ENCODE measurements at regions not wholly inside any gene's neighbourhood (a gene's known extent, or its start where the extent isn't known, plus 50 kb on each side); places are given as distances from the start of the nearest gene placed in this dataset.

DNA sequence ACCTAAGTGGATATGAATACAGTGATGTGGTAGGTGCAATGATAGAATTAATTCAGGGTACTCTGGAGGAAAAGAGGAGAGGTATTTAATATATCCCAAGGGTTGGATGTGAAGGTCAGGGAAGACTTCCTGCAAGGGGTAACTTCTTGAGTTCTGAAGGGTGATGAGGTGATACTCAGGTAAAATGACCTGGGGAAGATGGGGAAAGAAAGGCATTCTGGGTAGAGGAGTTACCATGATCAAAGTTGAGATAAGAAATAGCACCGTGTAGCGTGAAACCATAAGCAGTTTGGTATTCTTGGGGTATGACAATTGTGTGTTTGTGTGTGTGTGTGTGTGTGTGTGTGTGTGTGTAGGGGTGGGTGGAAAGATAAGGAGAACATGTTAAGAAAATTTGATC is 270.4 kb upstream of the LCORL start:
- H3K4me3 ChIP-seq = no peak overlapping the region
- H3K27ac ChIP-seq = no peak overlapping the region
- H3K36me3 ChIP-seq (ENCODE audit: low read depth) = no peaks in the 10 kb centered on the region
- H3K4me2 ChIP-seq = no peak overlapping the region
- no peaks in the 10 kb centered on the region for H3K9me3 ChIP-seq (ENCODE audit: insufficient read depth, low read depth)
- TF ChIP-seq EZH2 (IDR thresholded peaks at IDR 0.05; ENCODE audit: low read depth) = no peak
- no peak for TF ChIP-seq CTCF (conservative IDR thresholded peaks at IDR 0.05)
- no peak overlapping the region for H2AFZ ChIP-seq
- DNase-seq = no peak
- intact Hi-C loops (cut with micrococcal nuclease; ENCODE audit: unreplicated experiment) = no loop called here
- no peaks in the 10 kb centered on the region; the same call in 1 of the 2 replicates for H3K27me3 ChIP-seq (ENCODE audit: insufficient read depth, low read depth)
- no peaks in the 10 kb centered on the region for H3K9me2 ChIP-seq (ENCODE audit: insufficient read depth)
- no peaks in the 10 kb centered on the region for H4K20me1 ChIP-seq (ENCODE audit: insufficient read depth)
- H3F3A ChIP-seq (ENCODE audit: insufficient read depth, low read depth) = no peaks in the 10 kb centered on the region
- no peaks in the 10 kb centered on the region for H3K79me2 ChIP-seq (ENCODE audit: low read depth)
- no TSS peak for BruUV-seq (replicated peaks)
- no peaks in the 10 kb centered on the region for H3K4me1 ChIP-seq (replicated peaks; ENCODE audit: insufficient read depth)
- POLR2A ChIA-PET (ENCODE audit: unreplicated experiment) = no interaction called here
- CTCF ChIA-PET = no interaction called here

- BruUV-seq (replicated peaks) = no TSS peak
- Histone ChIP-seq H3K4me2 (no peak overlapping the region), H4K20me1 (ENCODE audit: insufficient read depth) (no peaks in the 10 kb centered on the region), H2AFZ (no peak overlapping the region), H3K4me3 (no peak overlapping the region), H3K27ac (no peak overlapping the region), H3K9me3 (ENCODE audit: insufficient read depth, low read depth) (no peaks in the 10 kb centered on the region), H3K36me3 (ENCODE audit: low read depth) (no peaks in the 10 kb centered on the region), H3K79me2 (ENCODE audit: low read depth) (no peaks in the 10 kb centered on the region), H3F3A (ENCODE audit: insufficient read depth, low read depth) (no peaks in the 10 kb centered on the region), H3K27me3 (ENCODE audit: insufficient read depth, low read depth) (no peaks in the 10 kb centered on the region; the same call in 1 of the 2 replicates), H3K9me2 (ENCODE audit: insufficient read depth) (no peaks in the 10 kb centered on the region), H3K4me1 (replicated peaks; ENCODE audit: insufficient read depth) (no peaks in the 10 kb centered on the region)
- POLR2A ChIA-PET (ENCODE audit: unreplicated experiment) = no interaction called here
- TF ChIP-seq EZH2 (IDR thresholded peaks at IDR 0.05; ENCODE audit: low read depth) = no peak
- no peak for TF ChIP-seq CTCF (conservative IDR thresholded peaks at IDR 0.05)
- no peak for DNase-seq
- intact Hi-C loops (cut with micrococcal nuclease; ENCODE audit: unreplicated experiment) = no loop called here
- CTCF ChIA-PET = no interaction called here
These were observed 269.7 kb upstream of the LCORL start for GRCh38 chr4:18291256-18291655.

DNA sequence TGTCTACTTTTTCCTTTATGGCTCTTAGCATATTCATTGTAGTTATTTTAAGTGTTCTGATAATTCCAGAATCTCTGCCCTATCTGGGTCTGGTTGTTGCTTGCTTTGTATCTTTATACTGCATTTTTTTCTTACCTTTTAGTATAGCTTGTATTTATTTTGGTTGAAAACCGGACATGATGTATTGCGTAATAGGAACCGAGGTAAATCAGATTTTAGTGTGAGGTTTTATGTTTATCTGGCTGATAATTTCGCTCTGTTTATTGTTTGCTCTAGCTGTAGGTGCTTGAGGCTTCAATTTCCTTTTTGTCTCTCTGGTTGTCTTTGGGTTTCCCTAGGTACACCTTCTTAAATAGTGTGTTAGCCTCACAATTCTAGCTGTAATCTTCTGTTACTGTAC is 263.8 kb upstream of the LCORL start:
- H3K27ac ChIP-seq = no peak overlapping the region
- BruUV-seq (replicated peaks) = no TSS peak
- H3F3A ChIP-seq (ENCODE audit: insufficient read depth, low read depth) = no peaks in the 10 kb centered on the region
- TF ChIP-seq CTCF (conservative IDR thresholded peaks at IDR 0.05) = no peak
- TF ChIP-seq EZH2 (IDR thresholded peaks at IDR 0.05; ENCODE audit: low read depth) = no peak
- ChIA-PET CTCF (no interaction called here), POLR2A (ENCODE audit: unreplicated experiment) (no interaction called here)
- intact Hi-C loops (cut with micrococcal nuclease; ENCODE audit: unreplicated experiment) = no loop called here
- H3K9me3 ChIP-seq (ENCODE audit: insufficient read depth, low read depth) = no peaks in the 10 kb centered on the region
- H3K27me3 ChIP-seq (ENCODE audit: insufficient read depth, low read depth) = no peaks in the 10 kb centered on the region; the same call in 1 of the 2 replicates
- H3K79me2 ChIP-seq (ENCODE audit: low read depth) = no peaks in the 10 kb centered on the region
- no peaks in the 10 kb centered on the region for H4K20me1 ChIP-seq (ENCODE audit: insufficient read depth)
- no peaks in the 10 kb centered on the region for H3K36me3 ChIP-seq (ENCODE audit: low read depth)
- no peaks in the 10 kb centered on the region for H3K9me2 ChIP-seq (ENCODE audit: insufficient read depth)
- H3K4me1 ChIP-seq (replicated peaks; ENCODE audit: insufficient read depth) = no peaks in the 10 kb centered on the region
- H3K4me3 ChIP-seq = no peak overlapping the region
- DNase-seq = no peak
- no peak overlapping the region for H3K4me2 ChIP-seq
- H2AFZ ChIP-seq = no peak overlapping the region

Data from PC-9 (cell line).